ENCODE measurements at regions not wholly inside any gene's neighbourhood (a gene's known extent, or its start where the extent isn't known, plus 50 kb on each side); places are given as distances from the start of the nearest gene placed in this dataset.

GRCh38 chr15:46331546-46331945 lies 696.7 kb downstream of the SQOR start:
- FAIRE-seq (no peak), DNase-seq (ENCODE audit: low read depth in 1 of 2, low spot score in 1 of 2) (no peak), ATAC-seq (no peak)
- Histone ChIP-seq H3K4me2 (no peak overlapping the region), H3K4me1 (no peaks in the 10 kb centered on the region), H3K9me3 (no peaks in the 10 kb centered on the region), H3K27ac (no peak overlapping the region), H3K4me3 (no peak overlapping the region)
- no peak for TF ChIP-seq FOSB (CRISPR knock-in tag; IDR thresholded peaks at IDR 0.05)
- ChIA-PET CTCF (no interaction called here), POLR2A (no interaction called here)

DNA sequence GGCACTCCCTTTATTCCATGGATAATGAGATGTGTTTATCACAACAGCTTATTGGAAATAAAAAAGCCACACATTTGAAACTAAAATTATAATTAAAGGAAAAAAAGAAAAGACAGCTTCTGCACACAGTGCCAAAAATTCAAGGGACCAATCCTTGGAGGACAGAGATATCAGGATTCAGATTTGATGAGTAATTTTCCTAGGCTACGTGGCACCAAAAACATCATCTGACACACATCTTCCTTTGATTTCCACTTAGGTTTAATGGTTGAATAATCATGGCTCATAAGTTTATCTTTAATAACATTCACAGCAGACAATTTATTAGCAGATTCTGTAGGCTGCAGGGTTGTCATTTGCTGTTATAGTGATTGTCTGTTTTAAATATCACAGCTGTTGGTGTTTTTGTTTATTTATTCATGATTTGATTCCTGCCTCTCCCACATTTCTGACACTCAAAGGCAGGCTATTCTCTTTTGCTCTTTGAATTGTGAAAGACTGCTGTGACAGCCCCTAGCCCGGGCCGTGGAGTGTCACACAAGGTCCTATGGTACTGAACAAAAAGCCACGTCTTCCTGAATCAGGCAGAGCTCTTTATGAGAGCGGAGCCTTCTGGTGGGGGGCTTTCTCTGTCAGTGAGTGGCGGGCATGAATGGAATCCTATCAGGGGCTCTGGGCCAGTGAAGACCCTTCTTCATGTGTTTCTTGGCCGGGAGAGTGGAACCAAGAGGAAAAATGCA lies 708.5 kb downstream of the SQOR start:
- Histone ChIP-seq H3K27ac (no peak overlapping the region), H3K4me1 (no peaks in the 10 kb centered on the region), H3K4me2 (no peak overlapping the region), H3K9me3 (no peaks in the 10 kb centered on the region), H3K4me3 (no peak overlapping the region)
- TF ChIP-seq CHD2 (IDR thresholded peaks at IDR 0.05; ENCODE audit: low read length, partially characterized antibody) (no peak), ZSCAN20 (CRISPR knock-in tag; IDR thresholded peaks at IDR 0.05) (no peak), HDAC2 (IDR thresholded peaks at IDR 0.05) (no peak), SREBF2 (IDR thresholded peaks at IDR 0.05) (no peak), HEYL (CRISPR knock-in tag; IDR thresholded peaks at IDR 0.05) (no peak), KDM1A (IDR thresholded peaks at IDR 0.05; ENCODE audit: low read depth) (no peak), USF2 (IDR thresholded peaks at IDR 0.05) (no peak), ZFP36 (IDR thresholded peaks at IDR 0.05; ENCODE audit: borderline replicate concordance, partially characterized antibody) (no peak)
- TF ChIP-seq, protein P1, sequence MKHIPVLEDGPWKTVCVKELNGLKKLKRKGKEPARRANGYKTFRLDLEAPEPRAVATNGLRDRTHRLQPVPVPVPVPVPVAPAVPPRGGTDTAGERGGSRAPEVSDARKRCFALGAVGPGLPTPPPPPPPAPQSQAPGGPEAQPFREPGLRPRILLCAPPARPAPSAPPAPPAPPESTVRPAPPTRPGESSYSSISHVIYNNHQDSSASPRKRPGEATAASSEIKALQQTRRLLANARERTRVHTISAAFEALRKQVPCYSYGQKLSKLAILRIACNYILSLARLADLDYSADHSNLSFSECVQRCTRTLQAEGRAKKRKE (CRISPR knock-in tag; IDR thresholded peaks at IDR 0.05; ENCODE audit: low read depth), result no peak
- CTCF ChIA-PET, result interaction anchor here (0.9 kb wide), 1 partner anchor 57 kb away, joined by 5 read pairs; no protein-coding TSS in a partner anchor
- POLR2A ChIA-PET, result no interaction called here
- FAIRE-seq (no peak), ATAC-seq (no peak), DNase-seq (ENCODE audit: low read depth in 1 of 2, low spot score in 1 of 2) (no peak)
- 2% methylated on average over 7 of the region's 7 CpGs for WGBS (ENCODE audit: missing lambda C conversion rate)

DNA sequence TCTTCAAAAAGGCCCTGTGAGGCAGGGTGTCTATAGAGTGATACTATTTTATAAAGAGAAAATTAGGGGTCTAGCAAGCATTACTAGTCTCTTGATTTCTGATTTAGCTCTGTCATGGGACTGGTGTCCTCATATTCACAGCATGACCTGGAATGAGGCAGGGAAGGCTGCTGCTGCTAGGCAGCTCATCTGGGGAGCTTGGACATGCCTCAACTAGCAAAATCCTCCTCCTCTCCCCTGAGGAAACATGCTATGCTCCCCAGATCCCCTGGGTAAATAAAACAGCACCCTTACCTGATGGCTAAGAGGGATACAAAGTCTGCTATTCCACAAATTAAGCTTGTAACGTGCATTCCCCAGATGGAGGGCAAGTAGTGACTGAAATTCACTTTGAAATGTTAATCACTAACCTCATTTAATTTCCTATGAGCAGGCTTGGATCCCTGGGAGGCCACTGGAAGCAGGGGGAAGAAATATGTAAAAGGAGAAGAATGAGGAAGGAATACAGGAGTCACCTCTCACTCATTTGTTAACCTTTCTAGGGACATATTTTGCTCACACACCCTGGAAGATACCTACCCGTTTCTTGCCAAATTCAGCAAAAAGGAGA lies 709.4 kb downstream of the SQOR start:
- POLR2A ChIA-PET, result no interaction called here
- no peak for FAIRE-seq
- Histone ChIP-seq H3K4me3 (no peak overlapping the region), H3K4me1 (no peaks in the 10 kb centered on the region), H3K27ac (no peak overlapping the region), H3K9me3 (no peaks in the 10 kb centered on the region), H3K4me2 (no peak overlapping the region)
- TF ChIP-seq POLR2A (IDR thresholded peaks at IDR 0.05; ENCODE audit: low read length) (no peak), FOSB (CRISPR knock-in tag; IDR thresholded peaks at IDR 0.05) (no peak), ZC3H11A (IDR thresholded peaks at IDR 0.05) (no peak), ZSCAN20 (CRISPR knock-in tag; IDR thresholded peaks at IDR 0.05) (no peak), HES2 (IDR thresholded peaks at IDR 0.05) (no peak), POLR2AphosphoS2 (conservative IDR thresholded peaks at IDR 0.05; ENCODE audit: low read length) (no peak), PBX3 (IDR thresholded peaks at IDR 0.05) (no peak), GATA3 (IDR thresholded peaks at IDR 0.05; ENCODE audit: borderline replicate concordance) (no peak), HEYL (CRISPR knock-in tag; IDR thresholded peaks at IDR 0.05) (no peak), HOXB5 (CRISPR knock-in tag; IDR thresholded peaks at IDR 0.05) (no peak), ZFP36 (IDR thresholded peaks at IDR 0.05; ENCODE audit: borderline replicate concordance, partially characterized antibody) (no peak), KDM5A (IDR thresholded peaks at IDR 0.05) (no peak), EHMT2 (IDR thresholded peaks at IDR 0.05; ENCODE audit: low read depth) (no peak)
- TF ChIP-seq, protein P1 (CRISPR knock-in tag; IDR thresholded peaks at IDR 0.05; ENCODE audit: low read depth), result no peak
- TF ChIP-seq, protein P2, sequence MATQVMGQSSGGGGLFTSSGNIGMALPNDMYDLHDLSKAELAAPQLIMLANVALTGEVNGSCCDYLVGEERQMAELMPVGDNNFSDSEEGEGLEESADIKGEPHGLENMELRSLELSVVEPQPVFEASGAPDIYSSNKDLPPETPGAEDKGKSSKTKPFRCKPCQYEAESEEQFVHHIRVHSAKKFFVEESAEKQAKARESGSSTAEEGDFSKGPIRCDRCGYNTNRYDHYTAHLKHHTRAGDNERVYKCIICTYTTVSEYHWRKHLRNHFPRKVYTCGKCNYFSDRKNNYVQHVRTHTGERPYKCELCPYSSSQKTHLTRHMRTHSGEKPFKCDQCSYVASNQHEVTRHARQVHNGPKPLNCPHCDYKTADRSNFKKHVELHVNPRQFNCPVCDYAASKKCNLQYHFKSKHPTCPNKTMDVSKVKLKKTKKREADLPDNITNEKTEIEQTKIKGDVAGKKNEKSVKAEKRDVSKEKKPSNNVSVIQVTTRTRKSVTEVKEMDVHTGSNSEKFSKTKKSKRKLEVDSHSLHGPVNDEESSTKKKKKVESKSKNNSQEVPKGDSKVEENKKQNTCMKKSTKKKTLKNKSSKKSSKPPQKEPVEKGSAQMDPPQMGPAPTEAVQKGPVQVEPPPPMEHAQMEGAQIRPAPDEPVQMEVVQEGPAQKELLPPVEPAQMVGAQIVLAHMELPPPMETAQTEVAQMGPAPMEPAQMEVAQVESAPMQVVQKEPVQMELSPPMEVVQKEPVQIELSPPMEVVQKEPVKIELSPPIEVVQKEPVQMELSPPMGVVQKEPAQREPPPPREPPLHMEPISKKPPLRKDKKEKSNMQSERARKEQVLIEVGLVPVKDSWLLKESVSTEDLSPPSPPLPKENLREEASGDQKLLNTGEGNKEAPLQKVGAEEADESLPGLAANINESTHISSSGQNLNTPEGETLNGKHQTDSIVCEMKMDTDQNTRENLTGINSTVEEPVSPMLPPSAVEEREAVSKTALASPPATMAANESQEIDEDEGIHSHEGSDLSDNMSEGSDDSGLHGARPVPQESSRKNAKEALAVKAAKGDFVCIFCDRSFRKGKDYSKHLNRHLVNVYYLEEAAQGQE (IDR thresholded peaks at IDR 0.05), result no peak
- TF ChIP-seq, protein P3, sequence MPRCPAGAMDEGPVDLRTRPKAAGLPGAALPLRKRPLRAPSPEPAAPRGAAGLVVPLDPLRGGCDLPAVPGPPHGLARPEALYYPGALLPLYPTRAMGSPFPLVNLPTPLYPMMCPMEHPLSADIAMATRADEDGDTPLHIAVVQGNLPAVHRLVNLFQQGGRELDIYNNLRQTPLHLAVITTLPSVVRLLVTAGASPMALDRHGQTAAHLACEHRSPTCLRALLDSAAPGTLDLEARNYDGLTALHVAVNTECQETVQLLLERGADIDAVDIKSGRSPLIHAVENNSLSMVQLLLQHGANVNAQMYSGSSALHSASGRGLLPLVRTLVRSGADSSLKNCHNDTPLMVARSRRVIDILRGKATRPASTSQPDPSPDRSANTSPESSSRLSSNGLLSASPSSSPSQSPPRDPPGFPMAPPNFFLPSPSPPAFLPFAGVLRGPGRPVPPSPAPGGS (IDR thresholded peaks at IDR 0.05), result no peak
- WGBS (ENCODE audit: missing lambda C conversion rate), result 0% methylated on average over 2 of the region's 2 CpGs
- CTCF ChIA-PET, result interaction anchor here (0.5 to 0.9 kb wide), 2 partner anchors 58 to 1876 kb away, joined by 3 to 5 read pairs; no protein-coding TSS in a partner anchor
- ATAC-seq, result no peak
- DNase-seq (ENCODE audit: low read depth in 1 of 2, low spot score in 1 of 2), result no peak

Data from A549 (cell line).